ENCODE measurements at regions not wholly inside any gene's neighbourhood (a gene's known extent, or its start where the extent isn't known, plus 50 kb on each side); places are given as distances from the start of the nearest gene placed in this dataset.

DNA sequence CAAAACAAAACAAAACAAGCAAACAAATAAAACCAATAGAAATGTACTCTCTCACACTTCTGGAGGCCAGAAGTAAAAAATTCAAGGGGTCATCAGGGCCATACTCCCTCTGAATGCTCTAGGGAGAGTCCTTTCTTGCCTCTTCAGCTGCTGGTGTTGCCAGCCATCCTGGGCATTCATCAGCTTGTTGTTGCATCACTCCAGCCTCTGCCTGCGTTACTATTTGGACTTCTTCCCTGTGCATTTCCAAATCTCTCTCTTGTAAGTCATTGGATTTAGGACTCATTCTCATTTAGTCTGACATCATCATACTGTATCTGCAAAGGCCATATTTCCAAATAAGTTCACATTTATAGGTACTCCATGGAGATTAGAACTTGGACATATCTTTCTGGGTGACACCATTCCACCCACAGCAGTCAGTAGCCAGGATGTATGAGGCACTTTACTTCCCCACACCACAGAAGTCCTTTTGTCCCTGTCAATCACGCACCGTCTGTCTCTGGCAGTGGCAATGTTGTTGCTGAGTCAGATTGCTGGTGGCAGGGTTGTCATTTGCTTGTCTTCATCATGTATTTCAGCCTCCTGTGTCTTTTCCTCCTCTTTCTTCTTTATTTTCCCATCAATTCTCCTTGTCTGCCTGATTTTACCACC is 151.0 kb upstream of the KCNJ6 start:
- H3K27ac ChIP-seq, result no peak overlapping the region
- TF ChIP-seq, protein P1, sequence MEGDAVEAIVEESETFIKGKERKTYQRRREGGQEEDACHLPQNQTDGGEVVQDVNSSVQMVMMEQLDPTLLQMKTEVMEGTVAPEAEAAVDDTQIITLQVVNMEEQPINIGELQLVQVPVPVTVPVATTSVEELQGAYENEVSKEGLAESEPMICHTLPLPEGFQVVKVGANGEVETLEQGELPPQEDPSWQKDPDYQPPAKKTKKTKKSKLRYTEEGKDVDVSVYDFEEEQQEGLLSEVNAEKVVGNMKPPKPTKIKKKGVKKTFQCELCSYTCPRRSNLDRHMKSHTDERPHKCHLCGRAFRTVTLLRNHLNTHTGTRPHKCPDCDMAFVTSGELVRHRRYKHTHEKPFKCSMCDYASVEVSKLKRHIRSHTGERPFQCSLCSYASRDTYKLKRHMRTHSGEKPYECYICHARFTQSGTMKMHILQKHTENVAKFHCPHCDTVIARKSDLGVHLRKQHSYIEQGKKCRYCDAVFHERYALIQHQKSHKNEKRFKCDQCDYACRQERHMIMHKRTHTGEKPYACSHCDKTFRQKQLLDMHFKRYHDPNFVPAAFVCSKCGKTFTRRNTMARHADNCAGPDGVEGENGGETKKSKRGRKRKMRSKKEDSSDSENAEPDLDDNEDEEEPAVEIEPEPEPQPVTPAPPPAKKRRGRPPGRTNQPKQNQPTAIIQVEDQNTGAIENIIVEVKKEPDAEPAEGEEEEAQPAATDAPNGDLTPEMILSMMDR (conservative IDR thresholded peaks at IDR 0.05; ENCODE audit: low read depth, low read length), result no peak
- no peaks in the 10 kb centered on the region for H3K79me2 ChIP-seq (ENCODE audit: insufficient read depth, low read depth)
- no peak overlapping the region for H3K4me3 ChIP-seq (IDR thresholded peaks at IDR 0.05; ENCODE audit: insufficient read depth, low read depth, low read length)
- H3K27me3 ChIP-seq (ENCODE audit: insufficient read depth, low read depth), result no peaks in the 10 kb centered on the region
- H2AFZ ChIP-seq (ENCODE audit: low read depth), result no peak overlapping the region
- no peaks in the 10 kb centered on the region for H4K20me1 ChIP-seq (ENCODE audit: insufficient read depth)
- H3K4me1 ChIP-seq (ENCODE audit: low read depth, poor library complexity, severe bottlenecking), result no peaks in the 10 kb centered on the region
- no peak overlapping the region for H3K9ac ChIP-seq
- H3K4me2 ChIP-seq, result no peak overlapping the region
- H3K36me3 ChIP-seq (ENCODE audit: insufficient read depth), result no peaks in the 10 kb centered on the region

DNA sequence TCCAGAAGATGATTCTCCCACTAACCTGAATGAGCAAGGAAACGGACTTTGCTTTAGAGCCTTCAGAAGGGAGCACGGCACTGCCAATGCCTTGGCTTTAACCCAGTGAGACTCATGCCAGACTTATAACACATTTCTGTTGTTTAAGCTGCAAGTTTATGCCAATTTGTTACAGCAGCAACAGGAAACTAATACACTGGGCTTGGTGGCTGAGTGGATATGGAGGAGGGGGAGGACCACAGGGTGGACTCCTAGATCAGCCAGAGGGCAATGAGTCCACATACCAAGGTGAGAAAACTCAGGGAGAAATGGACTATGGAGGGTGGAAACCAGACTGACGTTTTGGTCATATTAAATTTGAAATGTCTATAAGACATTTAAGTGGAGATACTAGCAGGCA is 156.2 kb upstream of the KCNJ6 start:
- no peak overlapping the region for H3K27ac ChIP-seq
- H4K20me1 ChIP-seq (ENCODE audit: insufficient read depth), result no peaks in the 10 kb centered on the region
- H3K27me3 ChIP-seq (ENCODE audit: insufficient read depth, low read depth), result no peaks in the 10 kb centered on the region
- H3K9ac ChIP-seq, result no peak overlapping the region
- H3K4me1 ChIP-seq (ENCODE audit: low read depth, poor library complexity, severe bottlenecking), result no peaks in the 10 kb centered on the region
- H3K36me3 ChIP-seq (ENCODE audit: insufficient read depth), result no peaks in the 10 kb centered on the region
- H3K79me2 ChIP-seq (ENCODE audit: insufficient read depth, low read depth), result no peaks in the 10 kb centered on the region
- H3K4me3 ChIP-seq (IDR thresholded peaks at IDR 0.05; ENCODE audit: insufficient read depth, low read depth, low read length), result no peak overlapping the region
- TF ChIP-seq, protein P1 (conservative IDR thresholded peaks at IDR 0.05; ENCODE audit: low read depth, low read length), result no peak
- H2AFZ ChIP-seq (ENCODE audit: low read depth), result no peak overlapping the region
- H3K4me2 ChIP-seq, result no peak overlapping the region

DNA sequence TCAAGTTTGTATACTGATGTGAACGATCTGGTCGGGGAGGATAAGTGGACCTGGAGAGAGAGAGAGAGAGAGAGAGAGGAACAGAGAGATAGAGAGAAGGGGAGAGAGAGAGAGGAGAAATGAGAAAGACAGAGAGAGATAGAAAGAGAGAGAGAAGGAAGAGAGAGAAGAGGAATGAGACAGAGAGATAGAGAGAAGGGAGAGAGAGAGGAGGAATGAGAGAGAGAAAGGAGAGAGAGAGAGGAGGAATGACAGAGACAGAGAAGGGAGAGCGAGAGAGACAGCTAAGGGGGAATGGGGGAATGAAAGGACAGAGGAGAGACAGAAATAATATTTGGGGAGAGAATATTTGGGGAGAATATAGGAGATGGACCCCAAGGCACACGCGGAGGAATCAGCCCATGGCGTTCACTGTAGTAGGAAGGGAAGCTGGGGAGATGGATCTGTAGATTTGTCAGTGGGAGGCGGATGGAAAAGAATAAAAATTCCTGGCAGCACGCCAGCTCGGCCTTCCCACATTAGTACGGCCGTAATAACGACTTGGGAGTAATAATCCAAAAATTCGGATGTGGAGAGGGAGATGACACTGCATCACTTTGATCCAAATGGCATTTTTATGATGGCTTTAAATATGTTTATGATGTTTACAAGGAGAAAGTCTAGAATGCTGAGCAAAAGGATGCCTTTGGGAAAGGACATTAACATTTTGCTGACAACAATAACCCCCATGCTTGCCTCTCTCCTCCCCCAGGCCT is 159.8 kb upstream of the KCNJ6 start:
- no peaks in the 10 kb centered on the region for H3K27me3 ChIP-seq (ENCODE audit: insufficient read depth, low read depth)
- no peak overlapping the region for H2AFZ ChIP-seq (ENCODE audit: low read depth)
- H3K79me2 ChIP-seq (ENCODE audit: insufficient read depth, low read depth), result no peaks in the 10 kb centered on the region
- H3K4me2 ChIP-seq, result no peak overlapping the region
- TF ChIP-seq, protein P1 (conservative IDR thresholded peaks at IDR 0.05; ENCODE audit: low read depth, low read length), result no peak
- no peaks in the 10 kb centered on the region for H3K4me1 ChIP-seq (ENCODE audit: low read depth, poor library complexity, severe bottlenecking)
- no peak overlapping the region for H3K4me3 ChIP-seq (IDR thresholded peaks at IDR 0.05; ENCODE audit: insufficient read depth, low read depth, low read length)
- H3K27ac ChIP-seq, result no peak overlapping the region
- no peaks in the 10 kb centered on the region for H3K36me3 ChIP-seq (ENCODE audit: insufficient read depth)
- H3K9ac ChIP-seq, result no peak overlapping the region
- no peaks in the 10 kb centered on the region for H4K20me1 ChIP-seq (ENCODE audit: insufficient read depth)

DNA sequence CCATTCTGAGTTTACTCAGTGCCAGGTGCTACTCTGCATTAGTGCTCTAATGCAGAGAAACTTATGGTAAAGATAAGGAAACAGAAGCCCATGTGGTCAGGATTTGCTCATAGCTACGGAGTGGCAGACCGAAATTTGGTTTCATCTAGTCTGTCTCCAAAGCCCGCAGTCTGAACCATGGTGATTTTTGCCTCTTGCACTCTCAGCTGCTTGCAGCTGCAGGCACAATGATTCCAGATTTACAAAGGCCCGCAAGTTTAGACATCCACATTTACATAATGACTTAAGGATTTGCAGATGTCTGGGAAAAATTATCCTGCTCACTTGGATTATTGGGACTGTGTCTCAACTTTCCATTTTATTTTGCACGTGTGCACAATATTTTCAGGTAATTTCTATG is 161.3 kb upstream of the KCNJ6 start:
- Histone ChIP-seq H4K20me1 (ENCODE audit: insufficient read depth) (no peaks in the 10 kb centered on the region), H3K4me2 (no peak overlapping the region), H3K4me3 (IDR thresholded peaks at IDR 0.05; ENCODE audit: insufficient read depth, low read depth, low read length) (no peak overlapping the region), H3K4me1 (ENCODE audit: low read depth, poor library complexity, severe bottlenecking) (no peaks in the 10 kb centered on the region), H3K9ac (no peak overlapping the region), H2AFZ (ENCODE audit: low read depth) (no peak overlapping the region), H3K27ac (no peak overlapping the region), H3K36me3 (ENCODE audit: insufficient read depth) (no peaks in the 10 kb centered on the region), H3K27me3 (ENCODE audit: insufficient read depth, low read depth) (no peaks in the 10 kb centered on the region), H3K79me2 (ENCODE audit: insufficient read depth, low read depth) (no peaks in the 10 kb centered on the region)
- TF ChIP-seq, protein P1 (conservative IDR thresholded peaks at IDR 0.05; ENCODE audit: low read depth, low read length), result no peak

Measured in KMS-11 (cell line).